ENCODE measurements at regions not wholly inside any gene's neighbourhood (a gene's known extent, or its start where the extent isn't known, plus 50 kb on each side); places are given as distances from the start of the nearest gene placed in this dataset.
"Not testable (repeated sequence)": the region's sequence is repeated elsewhere in the genome, so short reads cannot be mapped to it uniquely, and the experiment has no call there.

- in situ Hi-C loops (cut with HindIII; ENCODE audit: low pct_unique_long_range_greater_than_20kb, low sequenced_read_pairs); DNase-seq (ENCODE audit: low read depth, low spot score): not testable (repeated sequence)
Measured at GRCh38 chr1:149260284-149260683, 156.9 kb upstream of the NBPF9 start.

GRCh38 chr1:149260736-149261340 lies 157.5 kb upstream of the NBPF9 start:
- DNase-seq (ENCODE audit: low read depth, low spot score); in situ Hi-C loops (cut with HindIII; ENCODE audit: low pct_unique_long_range_greater_than_20kb, low sequenced_read_pairs): not testable (repeated sequence)

GRCh38 chr1:149267287-149267686 lies 163.9 kb upstream of the NBPF9 start:
- in situ Hi-C loops (cut with HindIII; ENCODE audit: low pct_unique_long_range_greater_than_20kb, low sequenced_read_pairs); DNase-seq (ENCODE audit: low read depth, low spot score): not testable (repeated sequence)

- DNase-seq (ENCODE audit: low read depth, low spot score); in situ Hi-C loops (cut with HindIII; ENCODE audit: low pct_unique_long_range_greater_than_20kb, low sequenced_read_pairs): not testable (repeated sequence)
Measured at GRCh38 chr1:149269001-149269702, 165.8 kb upstream of the NBPF9 start.

GRCh38 chr1:149269833-149270232 lies 166.5 kb upstream of the NBPF9 start:
- in situ Hi-C loops (cut with HindIII; ENCODE audit: low pct_unique_long_range_greater_than_20kb, low sequenced_read_pairs); DNase-seq (ENCODE audit: low read depth, low spot score): not testable (repeated sequence)

GRCh38 chr1:149274493-149274892 lies 171.1 kb upstream of the NBPF9 start:
- in situ Hi-C loops (cut with HindIII; ENCODE audit: low pct_unique_long_range_greater_than_20kb, low sequenced_read_pairs), result not testable (repeated sequence)

GRCh38 chr1:149275802-149276201 lies 172.5 kb upstream of the NBPF9 start:
- DNase-seq (ENCODE audit: low read depth, low spot score); in situ Hi-C loops (cut with HindIII; ENCODE audit: low pct_unique_long_range_greater_than_20kb, low sequenced_read_pairs): not testable (repeated sequence)

More at GRCh38 chr1:149274493-149274892, 171.1 kb upstream of the NBPF9 start:
- DNase-seq (ENCODE audit: low read depth, low spot score), result not testable (repeated sequence)

- in situ Hi-C loops (cut with HindIII; ENCODE audit: low pct_unique_long_range_greater_than_20kb, low sequenced_read_pairs); DNase-seq (ENCODE audit: low read depth, low spot score): not testable (repeated sequence)
Measured at GRCh38 chr1:149276496-149276895, 173.1 kb upstream of the NBPF9 start.

GRCh38 chr1:149278156-149278555 lies 174.8 kb upstream of the NBPF9 start:
- in situ Hi-C loops (cut with HindIII; ENCODE audit: low pct_unique_long_range_greater_than_20kb, low sequenced_read_pairs); DNase-seq (ENCODE audit: low read depth, low spot score): not testable (repeated sequence)

GRCh38 chr1:149279015-149279414 lies 175.7 kb upstream of the NBPF9 start:
- in situ Hi-C loops (cut with HindIII; ENCODE audit: low pct_unique_long_range_greater_than_20kb, low sequenced_read_pairs), result not testable (repeated sequence)

GRCh38 chr1:149279512-149279911 lies 176.2 kb upstream of the NBPF9 start:
- in situ Hi-C loops (cut with HindIII; ENCODE audit: low pct_unique_long_range_greater_than_20kb, low sequenced_read_pairs); DNase-seq (ENCODE audit: low read depth, low spot score): not testable (repeated sequence)

More at GRCh38 chr1:149279015-149279414, 175.7 kb upstream of the NBPF9 start:
- not testable (repeated sequence) for DNase-seq (ENCODE audit: low read depth, low spot score)

GRCh38 chr1:149284773-149285172 lies 181.4 kb upstream of the NBPF9 start:
- in situ Hi-C loops (cut with HindIII; ENCODE audit: low pct_unique_long_range_greater_than_20kb, low sequenced_read_pairs), result not testable (repeated sequence)

GRCh38 chr1:149285205-149285604 lies 181.9 kb upstream of the NBPF9 start:
- DNase-seq (ENCODE audit: low read depth, low spot score); in situ Hi-C loops (cut with HindIII; ENCODE audit: low pct_unique_long_range_greater_than_20kb, low sequenced_read_pairs): not testable (repeated sequence)

More at GRCh38 chr1:149284773-149285172, 181.4 kb upstream of the NBPF9 start:
- DNase-seq (ENCODE audit: low read depth, low spot score), result not testable (repeated sequence)

- in situ Hi-C loops (cut with HindIII; ENCODE audit: low pct_unique_long_range_greater_than_20kb, low sequenced_read_pairs); DNase-seq (ENCODE audit: low read depth, low spot score): not testable (repeated sequence)
Measured at GRCh38 chr1:149285638-149286037, 182.3 kb upstream of the NBPF9 start.

- in situ Hi-C loops (cut with HindIII; ENCODE audit: low pct_unique_long_range_greater_than_20kb, low sequenced_read_pairs); DNase-seq (ENCODE audit: low read depth, low spot score): not testable (repeated sequence)
Measured at GRCh38 chr1:149288580-149288979, 185.2 kb upstream of the NBPF9 start.

- DNase-seq (ENCODE audit: low read depth, low spot score); in situ Hi-C loops (cut with HindIII; ENCODE audit: low pct_unique_long_range_greater_than_20kb, low sequenced_read_pairs): not testable (repeated sequence)
Measured at GRCh38 chr1:149300478-149301218, 174.2 kb upstream of the NBPF19 start.

- DNase-seq (ENCODE audit: low read depth, low spot score); in situ Hi-C loops (cut with HindIII; ENCODE audit: low pct_unique_long_range_greater_than_20kb, low sequenced_read_pairs): not testable (repeated sequence)
Measured at GRCh38 chr1:149301282-149301681, 173.6 kb upstream of the NBPF19 start.

GRCh38 chr1:149304796-149305195 lies 170.0 kb upstream of the NBPF19 start:
- in situ Hi-C loops (cut with HindIII; ENCODE audit: low pct_unique_long_range_greater_than_20kb, low sequenced_read_pairs); DNase-seq (ENCODE audit: low read depth, low spot score): not testable (repeated sequence)
